ENCODE measurements at regions not wholly inside any gene's neighbourhood (a gene's known extent, or its start where the extent isn't known, plus 50 kb on each side); places are given as distances from the start of the nearest gene placed in this dataset.
"Not testable (repeated sequence)": the region's sequence is repeated elsewhere in the genome, so short reads cannot be mapped to it uniquely, and the experiment has no call there.

GRCh38 chr1:100627936-100628335 lies 90.0 kb downstream of the GPR88 start:
- no peak for DNase-seq

GRCh38 chr1:100628631-100629081 lies 90.7 kb downstream of the GPR88 start:
- DNase-seq = no peak

GRCh38 chr1:100629391-100629790 lies 90.2 kb upstream of the VCAM1 start:
- no peak for DNase-seq

- DNase-seq = no peak
Measured at GRCh38 chr1:100631015-100631551, 88.5 kb upstream of the VCAM1 start.

- no peak for DNase-seq
Measured at GRCh38 chr1:100642826-100643225, 76.7 kb upstream of the VCAM1 start.

GRCh38 chr1:100643471-100644196 lies 75.9 kb upstream of the VCAM1 start:
- no peak for DNase-seq

- no peak for DNase-seq
Measured at GRCh38 chr1:100646001-100646400, 73.5 kb upstream of the VCAM1 start.

- DNase-seq = no peak
Measured at GRCh38 chr1:100649146-100649545, 70.4 kb upstream of the VCAM1 start.

- no peak for DNase-seq
Measured at GRCh38 chr1:100657876-100658715, 61.4 kb upstream of the VCAM1 start.

- no peak for DNase-seq
Measured at GRCh38 chr1:100658716-100659026, 60.9 kb upstream of the VCAM1 start.

- no peak for DNase-seq
Measured at GRCh38 chr1:100661176-100661575, 58.4 kb upstream of the VCAM1 start.

GRCh38 chr1:100668494-100668893 lies 51.0 kb upstream of the VCAM1 start:
- DNase-seq = not testable (repeated sequence)
